IPS-18c (cell line): ENCODE measurements at regions not wholly inside any gene's neighbourhood (a gene's known extent, or its start where the extent isn't known, plus 50 kb on each side); places are given as distances from the start of the nearest gene placed in this dataset.
"Not testable (repeated sequence)": the region's sequence is repeated elsewhere in the genome, so short reads cannot be mapped to it uniquely, and the experiment has no call there.

Experiments
- H3K4me3 ChIP-seq: 2 replicates; pipeline ENCODE4 v1.7.0; 2013; ENCODE audit warnings: low read depth, mild to moderate bottlenecking, low read length, moderate library complexity; ENCODE audit not compliant: insufficient read depth
- H3K9me3 ChIP-seq: one replicate; pipeline ENCODE4 v1.6.1; 2013; ENCODE audit warnings: mild to moderate bottlenecking, low read length, moderate library complexity; ENCODE audit not compliant: control insufficient read depth, insufficient read depth

GRCh38 chr7:73954181-73954580, 73.8 kb upstream of the ELN start:
- no peak overlapping the region for H3K4me3 ChIP-seq
- H3K9me3 ChIP-seq = peaks cover 3% of the 10 kb centered on the region

GRCh38 chr7:73954861-73955260, 73.1 kb upstream of the ELN start:
- Histone ChIP-seq H3K9me3 (peaks cover 3% of the 10 kb centered on the region), H3K4me3 (no peak overlapping the region)

DNA sequence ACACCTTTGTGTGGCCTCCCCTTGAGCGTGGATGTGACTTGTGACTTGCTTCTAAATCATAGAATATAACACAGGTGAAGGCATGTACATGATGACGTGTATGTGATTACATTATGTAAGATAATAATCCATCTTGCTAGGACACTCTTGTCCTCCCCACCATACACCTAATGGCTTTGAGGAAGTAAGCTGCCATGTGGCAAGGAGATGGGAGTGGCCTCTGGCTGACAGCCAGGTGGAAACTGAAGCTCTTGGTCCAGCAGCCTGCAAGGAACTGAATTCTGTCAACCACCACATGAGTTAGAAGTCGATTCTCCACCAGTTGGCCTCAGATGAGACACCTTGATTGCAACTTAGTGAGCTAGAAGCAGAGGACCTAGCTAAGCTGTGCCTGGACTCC, 67.4 kb upstream of the ELN start:
- Histone ChIP-seq H3K4me3 (no peak overlapping the region), H3K9me3 (peaks cover 3% of the 10 kb centered on the region)

- not testable (repeated sequence) for H3K9me3 ChIP-seq, H3K4me3 ChIP-seq
These were observed 66.0 kb upstream of the ELN start for GRCh38 chr7:73961991-73962390.

GRCh38 chr7:73963252-73963822, 64.6 kb upstream of the ELN start:
- H3K4me3 ChIP-seq = no peak overlapping the region

GRCh38 chr7:73964786-73965185, 63.2 kb upstream of the ELN start:
- no peaks in the 10 kb centered on the region for H3K9me3 ChIP-seq
- no peak overlapping the region for H3K4me3 ChIP-seq

More at GRCh38 chr7:73963252-73963822, 64.6 kb upstream of the ELN start:
- no peaks in the 10 kb centered on the region for H3K9me3 ChIP-seq

GRCh38 chr7:73966062-73966940, 61.7 kb upstream of the ELN start:
- H3K4me3 ChIP-seq = no peak overlapping the region
- no peaks in the 10 kb centered on the region for H3K9me3 ChIP-seq

- H3K9me3 ChIP-seq = no peaks in the 10 kb centered on the region
- H3K4me3 ChIP-seq = no peak overlapping the region
These were observed 60.8 kb upstream of the ELN start for GRCh38 chr7:73966941-73967831.

DNA sequence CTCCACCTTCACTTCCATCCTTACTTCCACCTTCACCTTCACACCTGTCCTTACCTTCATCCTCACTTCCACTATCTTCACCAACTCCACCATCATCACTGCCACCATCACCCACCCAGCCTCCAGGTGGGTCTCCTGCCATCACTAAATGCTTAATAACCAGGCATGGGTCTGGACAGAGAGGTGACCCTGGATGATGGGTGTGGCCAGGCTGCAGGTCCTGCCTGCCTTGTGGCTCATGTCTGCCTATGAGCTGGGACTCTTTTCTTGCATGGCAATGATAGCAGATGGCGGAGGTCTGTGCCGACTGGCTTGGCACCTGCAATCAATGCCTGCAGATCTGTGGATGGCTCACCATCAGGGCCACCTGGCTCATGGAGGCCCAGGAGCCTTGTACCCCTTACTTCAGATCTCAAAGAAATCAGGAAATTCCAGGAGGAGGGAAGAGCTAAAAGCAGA, 60.1 kb upstream of the ELN start:
- no peaks in the 10 kb centered on the region for H3K9me3 ChIP-seq

DNA sequence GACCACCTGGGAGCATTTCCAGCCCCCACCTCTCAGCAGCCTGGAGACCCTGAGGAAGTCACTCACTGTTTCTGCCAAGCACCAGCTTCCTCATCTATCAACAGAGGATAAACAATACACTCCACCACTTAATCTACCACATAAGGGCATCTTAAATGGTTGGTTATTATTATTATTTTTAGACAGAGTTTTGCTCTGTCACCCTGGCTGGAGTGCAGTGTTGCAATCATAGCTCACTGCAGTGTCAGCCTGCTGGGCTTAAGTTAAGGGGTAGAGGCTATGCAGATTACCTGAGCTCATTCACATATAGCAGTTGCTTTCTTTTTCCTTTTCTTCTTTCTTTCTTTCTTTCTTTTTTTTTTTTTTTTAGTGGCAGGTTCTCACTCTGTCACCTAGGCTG, 59.5 kb upstream of the ELN start:
- H3K4me3 ChIP-seq = no peak overlapping the region
- H3K9me3 ChIP-seq = no peaks in the 10 kb centered on the region

More for the DNA sequence above, 60.1 kb upstream of the ELN start:
- H3K4me3 ChIP-seq = no peak overlapping the region

DNA sequence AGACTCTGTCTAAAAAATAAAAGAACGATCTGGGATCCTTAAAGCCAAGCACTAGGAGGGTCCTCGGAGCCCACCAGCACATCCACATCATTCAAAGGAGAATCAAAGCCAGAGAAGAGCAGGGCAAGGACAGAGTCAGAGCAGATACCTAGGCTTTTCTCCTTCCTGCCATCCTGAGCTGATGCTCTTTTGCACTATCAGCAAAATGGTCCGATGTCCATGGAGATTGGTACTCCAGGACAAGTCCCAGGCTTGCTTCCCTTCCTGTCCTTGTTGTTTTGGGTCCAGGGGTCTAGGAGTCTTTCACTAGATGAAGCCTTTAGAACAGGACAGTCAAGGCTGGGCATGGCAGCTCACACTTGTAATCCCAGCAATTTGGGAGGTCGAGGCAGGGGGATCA, 58.0 kb upstream of the ELN start:
- Histone ChIP-seq H3K9me3 (no peaks in the 10 kb centered on the region), H3K4me3 (no peak overlapping the region)

GRCh38 chr7:73970801-73971229, 57.2 kb upstream of the ELN start:
- Histone ChIP-seq H3K4me3 (no peak overlapping the region), H3K9me3 (no peaks in the 10 kb centered on the region)

GRCh38 chr7:73971322-73971703, 56.7 kb upstream of the ELN start:
- no peaks in the 10 kb centered on the region for H3K9me3 ChIP-seq
- H3K4me3 ChIP-seq = no peak overlapping the region

GRCh38 chr7:73971704-73972341, 56.1 kb upstream of the ELN start:
- Histone ChIP-seq H3K4me3 (no peak overlapping the region), H3K9me3 (no peaks in the 10 kb centered on the region)

GRCh38 chr7:73972614-73973013, 55.4 kb upstream of the ELN start:
- Histone ChIP-seq H3K9me3 (no peaks in the 10 kb centered on the region), H3K4me3 (no peak overlapping the region)

DNA sequence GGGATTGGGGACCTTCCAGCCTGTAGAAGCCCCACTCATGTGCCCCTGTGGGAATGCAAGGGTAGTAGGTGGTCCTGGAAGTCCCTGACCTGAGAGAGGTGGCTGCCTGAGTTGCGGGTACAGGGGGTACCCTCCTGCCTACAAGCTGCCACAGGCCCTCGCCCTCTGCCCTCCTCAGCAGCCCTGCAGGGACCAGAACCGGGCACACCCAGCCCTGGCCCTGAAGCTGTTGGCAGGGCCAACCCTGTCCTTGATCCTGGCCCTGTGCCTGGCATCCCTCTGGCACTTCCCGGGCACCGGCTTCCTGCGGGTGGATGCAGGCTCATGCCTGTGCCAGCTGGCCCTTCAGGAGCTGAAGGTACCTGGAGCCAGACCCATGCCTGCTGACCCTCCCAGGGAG, 54.9 kb upstream of the ELN start:
- no peaks in the 10 kb centered on the region for H3K9me3 ChIP-seq

More for the DNA sequence above, 54.9 kb upstream of the ELN start:
- no peak overlapping the region for H3K4me3 ChIP-seq
